ENCODE measurements at regions not wholly inside any gene's neighbourhood (a gene's known extent, or its start where the extent isn't known, plus 50 kb on each side); places are given as distances from the start of the nearest gene placed in this dataset.

- no peak for TF ChIP-seq CTCF (IDR thresholded peaks at IDR 0.05)
- H3K4me1 Mint-ChIP-seq (ENCODE audit: unreplicated experiment), result no peaks in the 10 kb centered on the region
- H3K27ac Mint-ChIP-seq (ENCODE audit: unreplicated experiment), result no peak overlapping the region
- DNase-seq (ENCODE audit: extremely low spot score, unreplicated experiment), result no peak
- no peaks in the 10 kb centered on the region for H3K9me3 Mint-ChIP-seq (ENCODE audit: unreplicated experiment)
- H3K36me3 Mint-ChIP-seq (ENCODE audit: unreplicated experiment), result no peaks in the 10 kb centered on the region
- no peak overlapping the region for H3K4me3 Mint-ChIP-seq (ENCODE audit: unreplicated experiment)
- H3K27me3 Mint-ChIP-seq (ENCODE audit: unreplicated experiment), result no peaks in the 10 kb centered on the region
Measured at GRCh38 chr3:76152028-76152427, 366.7 kb upstream of the ZNF717 start.

GRCh38 chr3:76161856-76162255 lies 376.5 kb upstream of the ZNF717 start:
- H3K4me1 Mint-ChIP-seq (ENCODE audit: unreplicated experiment), result no peaks in the 10 kb centered on the region

GRCh38 chr3:76171647-76172046 lies 386.3 kb upstream of the ZNF717 start:
- Mint-ChIP-seq H3K4me3 (ENCODE audit: unreplicated experiment) (no peak overlapping the region), H3K4me1 (ENCODE audit: unreplicated experiment) (no peaks in the 10 kb centered on the region), H3K9me3 (ENCODE audit: unreplicated experiment) (no peaks in the 10 kb centered on the region), H3K27ac (ENCODE audit: unreplicated experiment) (no peak overlapping the region), H3K27me3 (ENCODE audit: unreplicated experiment) (peaks cover 5% of the 10 kb centered on the region), H3K36me3 (ENCODE audit: unreplicated experiment) (no peaks in the 10 kb centered on the region)
- no peak for TF ChIP-seq CTCF (IDR thresholded peaks at IDR 0.05)
- DNase-seq (ENCODE audit: extremely low spot score, unreplicated experiment), result no peak

More at GRCh38 chr3:76161856-76162255, 376.5 kb upstream of the ZNF717 start:
- no peak for TF ChIP-seq CTCF (IDR thresholded peaks at IDR 0.05)
- no peak overlapping the region for H3K27ac Mint-ChIP-seq (ENCODE audit: unreplicated experiment)
- no peak overlapping the region for H3K4me3 Mint-ChIP-seq (ENCODE audit: unreplicated experiment)
- no peaks in the 10 kb centered on the region for H3K27me3 Mint-ChIP-seq (ENCODE audit: unreplicated experiment)
- H3K9me3 Mint-ChIP-seq (ENCODE audit: unreplicated experiment), result peaks cover 6% of the 10 kb centered on the region
- no peaks in the 10 kb centered on the region for H3K36me3 Mint-ChIP-seq (ENCODE audit: unreplicated experiment)
- DNase-seq (ENCODE audit: extremely low spot score, unreplicated experiment), result no peak

GRCh38 chr3:76177610-76178009 lies 392.3 kb upstream of the ZNF717 start:
- peaks cover 5% of the 10 kb centered on the region for H3K27me3 Mint-ChIP-seq (ENCODE audit: unreplicated experiment)
- H3K27ac Mint-ChIP-seq (ENCODE audit: unreplicated experiment), result no peak overlapping the region
- H3K4me1 Mint-ChIP-seq (ENCODE audit: unreplicated experiment), result no peaks in the 10 kb centered on the region
- no peak for DNase-seq (ENCODE audit: extremely low spot score, unreplicated experiment)
- no peaks in the 10 kb centered on the region for H3K9me3 Mint-ChIP-seq (ENCODE audit: unreplicated experiment)
- H3K4me3 Mint-ChIP-seq (ENCODE audit: unreplicated experiment), result no peak overlapping the region
- TF ChIP-seq CTCF (IDR thresholded peaks at IDR 0.05), result no peak
- H3K36me3 Mint-ChIP-seq (ENCODE audit: unreplicated experiment), result no peaks in the 10 kb centered on the region

- Mint-ChIP-seq H3K9me3 (ENCODE audit: unreplicated experiment) (no peaks in the 10 kb centered on the region), H3K27ac (ENCODE audit: unreplicated experiment) (no peak overlapping the region), H3K4me1 (ENCODE audit: unreplicated experiment) (no peaks in the 10 kb centered on the region), H3K4me3 (ENCODE audit: unreplicated experiment) (no peak overlapping the region), H3K36me3 (ENCODE audit: unreplicated experiment) (no peaks in the 10 kb centered on the region), H3K27me3 (ENCODE audit: unreplicated experiment) (peaks cover 5% of the 10 kb centered on the region)
- TF ChIP-seq CTCF (IDR thresholded peaks at IDR 0.05), result no peak
- no peak for DNase-seq (ENCODE audit: extremely low spot score, unreplicated experiment)
Measured at GRCh38 chr3:76178412-76178811, 393.1 kb upstream of the ZNF717 start.

All from osteocyte (in vitro differentiated cells).